Islet precursor cell (in vitro differentiated cells): ENCODE measurements at regions not wholly inside any gene's neighbourhood (a gene's known extent, or its start where the extent isn't known, plus 50 kb on each side); places are given as distances from the start of the nearest gene placed in this dataset.

Source experiments
- DNase-seq: peaks from one replicate; pipeline ENCODE4 v3.0.0-alpha.2; 2018

GRCh38 chr1:195328102-195328501 lies 1280.1 kb downstream of the KCNT2 start:
- no peak for DNase-seq

GRCh38 chr1:195327361-195327760 lies 1280.9 kb downstream of the KCNT2 start:
- no peak for DNase-seq

DNA sequence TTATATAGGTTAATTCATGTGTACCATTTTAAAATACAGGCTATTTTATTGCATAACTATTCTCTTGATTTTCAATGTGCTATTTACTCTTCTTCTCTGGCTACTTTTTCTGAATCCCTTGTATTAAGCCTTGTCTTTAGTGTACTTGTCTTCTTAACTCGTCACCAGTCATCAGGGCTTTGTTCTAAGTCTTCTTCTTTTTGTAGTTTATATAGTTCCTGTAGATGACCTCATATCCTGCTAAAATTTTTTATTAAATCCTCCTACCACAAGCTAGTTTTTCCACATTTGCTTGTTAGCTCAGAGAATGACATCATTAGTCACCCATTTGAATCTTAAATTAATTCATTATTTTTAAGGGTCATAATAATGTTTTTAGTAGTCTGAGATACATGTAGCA lies 1281.9 kb downstream of the KCNT2 start:
- DNase-seq: no peak

DNA sequence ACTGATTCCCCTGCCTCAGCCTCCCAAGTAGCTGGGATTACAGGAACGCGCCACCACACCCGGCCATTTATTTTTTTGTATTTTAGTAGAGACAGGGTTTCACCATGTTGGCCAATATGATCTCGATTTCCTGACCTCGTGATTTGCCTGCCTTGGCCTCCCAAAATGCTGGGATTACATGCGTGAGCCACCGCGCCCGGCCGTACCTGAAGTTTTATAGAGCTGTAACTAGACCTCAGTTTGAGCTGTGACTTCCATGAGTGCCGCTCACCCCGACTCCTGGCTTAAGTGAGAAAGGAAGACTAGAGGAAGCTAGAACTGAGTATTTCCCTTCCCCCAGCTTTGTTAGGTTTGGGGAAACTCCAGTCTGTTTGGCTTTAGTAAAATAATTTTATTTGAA lies 1283.1 kb downstream of the KCNT2 start:
- DNase-seq: no peak

DNA sequence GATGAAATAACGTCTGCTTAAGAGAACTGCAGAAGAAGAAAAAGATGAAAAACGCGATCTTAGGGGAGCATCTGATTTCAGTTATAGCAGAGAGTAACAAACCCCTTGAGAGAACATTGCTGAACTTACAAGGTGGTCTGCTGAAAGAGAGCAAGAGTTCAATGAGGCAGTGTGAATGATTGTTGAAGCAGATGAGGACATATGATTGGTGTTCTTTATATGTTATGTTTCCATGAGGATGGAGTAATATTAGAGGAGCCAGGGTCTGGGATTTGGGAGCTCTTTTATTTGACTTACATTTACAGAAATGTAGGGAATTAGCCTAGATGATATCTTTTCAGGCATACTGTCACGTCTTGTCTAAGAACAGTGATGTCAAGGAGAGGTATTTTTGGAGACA lies 1302.0 kb downstream of the KCNT2 start:
- DNase-seq: no peak

DNA sequence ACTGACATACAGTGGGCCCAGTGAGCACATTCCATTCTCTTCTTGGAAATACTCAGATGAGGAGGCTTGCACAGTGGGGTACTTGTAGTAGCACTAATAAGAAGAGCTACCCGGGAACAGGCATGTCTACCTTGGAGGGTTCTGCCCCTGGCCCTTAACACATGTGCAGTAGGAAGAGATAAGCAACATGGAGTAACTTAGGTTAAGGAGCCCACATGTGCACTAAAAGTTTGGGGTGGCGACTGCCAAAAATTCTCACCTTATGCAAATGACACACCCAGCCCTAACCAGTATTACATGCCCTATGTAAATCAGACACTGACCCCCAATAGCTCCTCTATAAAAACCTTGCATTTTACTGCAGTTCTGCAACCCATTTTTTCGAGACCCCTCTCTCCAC lies 1313.3 kb downstream of the KCNT2 start:
- DNase-seq: no peak

- no peak for DNase-seq
Measured at GRCh38 chr1:195278644-195279043, 1329.6 kb downstream of the KCNT2 start.

- no peak for DNase-seq
Measured at GRCh38 chr1:195275710-195276109, 1332.5 kb downstream of the KCNT2 start.

- no peak for DNase-seq
Measured at GRCh38 chr1:195251900-195252299, 1356.3 kb downstream of the KCNT2 start.

DNA sequence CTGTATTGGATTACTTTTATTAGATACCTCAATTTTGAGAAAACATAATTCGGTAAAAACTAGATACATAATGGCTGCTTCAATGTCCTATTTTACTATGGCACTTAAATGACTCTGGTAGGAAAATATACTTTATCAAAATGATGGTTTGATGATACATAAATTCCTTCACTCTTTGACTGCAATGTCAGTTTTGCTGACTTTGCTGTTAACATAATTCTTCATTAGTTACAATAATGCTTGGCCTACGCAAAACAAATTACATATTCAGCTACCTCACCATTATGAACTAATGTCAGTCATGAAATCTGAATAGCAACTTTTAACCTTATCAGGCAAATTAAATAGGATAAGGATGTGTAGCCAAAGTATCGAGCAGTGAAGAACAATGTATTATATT lies 1364.7 kb downstream of the KCNT2 start:
- no peak for DNase-seq

DNA sequence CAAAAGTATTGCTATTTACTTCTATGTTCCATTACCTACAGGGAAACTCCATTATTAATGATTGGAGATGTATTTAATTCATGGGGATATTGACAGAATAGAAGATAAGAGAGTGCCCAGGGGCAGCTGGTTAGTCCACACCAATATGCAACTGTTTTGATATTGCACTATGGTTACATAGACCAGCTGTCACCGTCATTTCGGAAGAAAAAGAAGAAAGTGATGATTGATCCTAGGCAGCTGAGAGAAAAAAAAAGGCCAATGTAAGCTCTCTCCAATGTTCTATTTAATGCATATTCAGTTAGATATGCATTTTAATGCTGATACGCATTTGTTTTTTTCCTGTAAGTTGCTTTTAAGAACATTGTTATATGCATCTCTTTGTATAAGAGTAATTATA lies 1367.2 kb downstream of the KCNT2 start:
- no peak for DNase-seq

- DNase-seq: no peak
Measured at GRCh38 chr1:195238313-195238712, 1369.9 kb downstream of the KCNT2 start.

- DNase-seq: peak; percentile 52
Measured at GRCh38 chr1:195236991-195237889, 1371.0 kb downstream of the KCNT2 start.

DNA sequence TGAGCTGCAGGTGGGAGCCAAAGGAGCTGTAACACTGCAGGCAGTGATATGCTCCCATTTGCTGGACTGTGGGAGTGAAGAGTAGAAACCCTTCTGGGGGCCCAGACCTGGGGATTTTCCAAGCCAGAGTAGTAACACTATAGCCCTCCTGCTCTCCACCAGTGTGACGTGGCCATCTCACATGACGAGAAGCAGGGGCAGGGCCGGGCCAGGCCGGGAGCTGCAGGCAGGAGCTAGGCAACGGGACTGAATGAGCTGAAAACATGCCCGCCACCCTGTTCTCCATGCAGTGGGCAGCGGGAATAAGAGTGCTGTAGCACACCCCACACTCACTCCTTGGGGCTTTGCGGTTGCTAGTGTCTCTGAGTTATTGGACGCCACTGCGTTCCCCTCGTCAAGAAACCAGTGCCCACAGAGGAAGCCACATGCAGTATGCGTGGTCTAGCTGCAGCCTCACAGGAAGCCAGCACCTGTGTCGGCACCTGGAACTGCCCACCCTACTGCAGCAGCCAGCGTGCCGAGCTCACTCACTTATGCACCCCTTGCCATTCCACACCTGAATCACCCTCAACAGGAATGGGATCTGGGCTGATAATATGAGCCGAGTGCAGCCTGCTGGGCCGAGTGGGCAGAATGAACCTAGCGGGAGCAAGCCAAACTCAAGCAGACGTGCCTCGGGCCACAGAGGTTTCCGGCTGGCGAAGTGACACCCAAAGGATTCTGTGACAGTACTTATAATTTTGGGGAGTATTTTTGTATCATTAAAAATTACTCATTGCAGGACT lies 1389.6 kb downstream of the KCNT2 start:
- no peak for DNase-seq

DNA sequence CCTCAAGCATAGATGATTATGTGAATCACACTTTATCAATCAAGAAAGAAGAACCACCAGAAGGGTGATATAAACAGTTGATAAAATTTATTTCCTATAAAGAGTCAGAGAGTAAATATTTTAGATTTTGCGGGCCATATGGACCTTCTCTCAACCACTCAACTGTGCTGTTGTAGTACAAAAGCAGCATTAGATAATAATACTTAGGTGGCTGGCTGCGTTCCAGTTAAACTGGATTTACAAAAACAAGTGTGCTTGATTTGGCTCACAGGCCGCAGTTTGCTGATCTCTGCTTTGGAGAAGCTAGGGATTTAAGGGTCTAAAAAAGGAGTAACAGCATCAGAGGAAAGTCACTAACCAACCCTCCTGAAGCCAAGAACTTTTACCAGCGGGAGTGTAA lies 1406.0 kb downstream of the KCNT2 start:
- no peak for DNase-seq

GRCh38 chr1:195200772-195201171 lies 1407.5 kb downstream of the KCNT2 start:
- DNase-seq: no peak

DNA sequence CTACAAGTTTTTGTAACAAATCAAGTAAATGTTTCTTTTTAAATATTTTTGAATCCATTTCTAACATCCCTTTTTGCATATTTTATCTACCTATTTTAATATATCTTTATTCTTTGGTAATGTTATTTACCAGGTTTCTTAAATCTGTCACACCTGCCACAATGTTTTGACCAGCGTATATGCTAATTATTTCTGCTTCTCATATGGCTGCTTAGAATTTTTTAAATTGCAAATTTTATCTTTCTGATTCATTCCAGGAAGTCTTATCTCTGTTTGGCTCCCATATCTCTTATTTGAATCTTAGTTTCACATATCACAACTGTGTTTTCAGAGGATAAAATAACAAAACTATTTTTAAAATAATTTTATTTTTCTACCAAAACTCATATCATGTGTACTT lies 1411.1 kb downstream of the KCNT2 start:
- DNase-seq: no peak

GRCh38 chr1:195195423-195196057 lies 1412.7 kb downstream of the KCNT2 start:
- DNase-seq: no peak

- no peak for DNase-seq
Measured at GRCh38 chr1:195193134-195193533, 1415.1 kb downstream of the KCNT2 start.

DNA sequence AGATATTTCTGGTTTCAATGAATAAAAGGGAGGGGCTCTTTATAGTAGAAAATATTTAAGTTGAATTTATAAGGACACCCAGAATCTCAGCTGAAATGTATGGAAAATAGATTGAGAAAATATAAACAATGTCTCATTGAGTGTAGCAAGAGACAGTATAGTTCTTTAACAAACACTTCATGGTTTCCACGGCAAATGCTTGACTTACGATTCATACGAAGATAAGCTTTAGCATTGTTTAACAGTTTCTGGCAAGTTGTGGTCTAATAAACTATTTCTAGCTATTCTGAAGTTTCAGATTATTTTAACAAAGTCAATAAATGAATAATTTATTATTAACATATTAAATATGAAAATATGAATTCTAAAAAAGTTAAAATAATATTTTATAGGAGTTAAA lies 1419.4 kb downstream of the KCNT2 start:
- no peak for DNase-seq

DNA sequence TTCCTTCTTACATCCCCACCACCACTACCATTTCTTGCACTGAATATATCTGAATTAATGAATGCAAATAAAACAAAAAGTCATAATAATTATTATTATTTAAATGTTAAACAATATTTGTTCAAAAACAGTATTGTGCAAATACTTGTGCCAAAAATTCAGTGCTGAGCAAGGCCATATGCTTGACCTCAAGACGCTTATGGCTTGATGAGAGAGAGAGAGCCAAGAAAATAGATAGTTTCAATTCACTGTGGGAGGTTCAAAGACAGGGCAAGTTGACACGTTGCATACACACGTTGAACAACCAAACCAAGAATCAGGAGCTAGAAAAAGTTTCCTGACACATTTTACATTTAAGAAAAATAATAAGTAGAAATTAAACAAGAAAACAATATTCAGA lies 1421.7 kb downstream of the KCNT2 start:
- no peak for DNase-seq

GRCh38 chr1:195185736-195186135 lies 1422.5 kb downstream of the KCNT2 start:
- DNase-seq: no peak

DNA sequence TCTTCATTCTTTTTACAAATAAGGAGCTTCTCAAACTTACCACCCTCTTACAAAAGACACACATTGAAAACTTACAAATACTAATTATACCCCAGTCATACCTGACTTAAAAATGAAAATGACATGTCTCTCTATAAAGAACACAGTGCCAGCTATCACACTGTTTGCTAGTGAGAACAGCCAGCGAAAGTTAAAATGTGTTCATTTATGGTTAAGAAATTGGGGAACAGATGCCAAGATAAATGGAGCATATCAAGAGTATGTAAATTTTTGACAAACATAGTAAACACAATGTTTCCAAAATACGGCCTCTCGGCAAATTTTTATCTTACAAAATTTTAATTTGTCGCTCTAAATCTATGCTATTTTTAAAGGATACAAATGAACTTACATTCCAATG lies 1422.9 kb downstream of the KCNT2 start:
- no peak for DNase-seq

GRCh38 chr1:195173753-195174152 lies 1434.5 kb downstream of the KCNT2 start:
- DNase-seq: no peak
